Right lobe of liver (tissue), 6 donors: ENCODE measurements at regions not wholly inside any gene's neighbourhood (a gene's known extent, or its start where the extent isn't known, plus 50 kb on each side); places are given as distances from the start of the nearest gene placed in this dataset.

Source experiments
- ATAC-seq, 4 donors: fragments of 200-7000 bp; cut with Tn5 transposase; one replicate each; pipeline ENCODE4 v1.9.1; 2020; ENCODE audit warnings: mild to moderate bottlenecking in 4 of 4, moderate library complexity in 4 of 4
- DNase-seq, 3 donors: peaks; one replicate each; pipeline ENCODE4 v3.0.0-alpha.2; 2020
- H3K27ac ChIP-seq, 3 donors: fragments of 200-600 bp; one replicate each; pipeline ENCODE4 v1.8.0; 2022
- H3K27me3 ChIP-seq, 2 donors: fragments of 200-600 bp; one replicate each; pipeline ENCODE4 v1.8.0; 2022
- H3K36me3 ChIP-seq, 4 donors: fragments of 200-600 bp; sonication (generic) in 1 of 4; one replicate each; pipeline versions ENCODE4 v1.5.1 to v1.8.0; 2017 to 2022; ENCODE audit warnings: control low read depth in 1 of 4
- H3K4me1 ChIP-seq, 4 donors: fragments of 200-600 bp; sonication (generic) in 1 of 4; one replicate each; pipeline versions ENCODE4 v1.5.1 to v1.8.0; 2017 to 2022; ENCODE audit warnings: control low read depth in 1 of 4
- H3K4me3 ChIP-seq, 3 donors: fragments of 200-600 bp; one replicate each; pipeline ENCODE4 v1.8.0; 2022
- H3K9me3 ChIP-seq, 4 donors: fragments of 200-600 bp; sonication (generic) in 1 of 4; one replicate each; pipeline versions ENCODE4 v1.5.1 to v1.8.0; 2017 to 2022; ENCODE audit warnings: control low read depth in 1 of 4
- CTCF ChIP-seq, 4 donors: fragments of 200-600 bp in 3 of 4; fragments of 450-650 bp in 1 of 4; IDR thresholded peaks; one replicate each; pipeline versions ENCODE4 v1.5.1 to v1.8.0; 2016 to 2022; ENCODE audit warnings: antibody characterized with exemption in 4 of 4, mild to moderate bottlenecking in 2 of 4
- POLR2A ChIP-seq: fragments of 450-650 bp; IDR thresholded peaks from one replicate; pipeline ENCODE4 v1.6.1; 2017; ENCODE audit warnings: antibody characterized with exemption, mild to moderate bottlenecking
- WGBS: methylation state at CpG from one replicate; pipeline ENCODE4 v1.1.6; 2018; ENCODE audit warnings: low coverage, low lambda C conversion rate; ENCODE audit not compliant: insufficient coverage; ENCODE audit errors: missing lambda C conversion rate; 5-methylcytosine and 5-hydroxymethylcytosine counted together
- intact Hi-C, 2 donors: fragments of 100-400 bp; cut with DNase I; formaldehyde crosslinking; loops; one replicate each; pipeline versions ENCODE4 v1.11.2 to v1.14.1; 2022
- donor health status: DM: no; HTN: yes; CAD: no.
- donor health status: DM: no; HTN: no; CAD: no.
- donor health status: DM: no; HTN: no; CAD: no.
- donor health status: DM: no; HTN: yes; CAD: no.
- donor health status: DM: no; HTN: yes; CAD: no.

DNA sequence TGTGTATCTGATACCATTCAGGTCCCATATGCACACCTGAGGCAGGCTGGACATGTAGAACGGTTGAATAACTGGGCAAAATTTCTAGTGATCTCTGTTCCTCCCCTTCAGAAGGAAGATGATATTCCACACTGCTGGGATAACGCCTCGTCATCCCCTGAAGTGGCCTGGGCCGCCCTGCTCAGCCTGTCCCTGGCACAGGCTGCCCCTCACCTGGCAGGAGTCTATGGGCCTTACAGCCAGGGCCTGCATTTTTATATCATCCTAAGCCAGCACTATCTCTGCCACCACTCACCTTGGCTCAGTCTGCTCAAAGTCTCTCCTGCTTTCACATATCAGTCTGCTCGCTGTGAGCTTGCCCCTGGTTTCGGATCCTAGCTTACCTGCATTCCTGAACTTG, 209.2 kb downstream of the CSNK2A3 start:
- ATAC-seq (no peak), DNase-seq (no peak)
- no peak for TF ChIP-seq CTCF (IDR thresholded peaks at IDR 0.05)
- no peak for TF ChIP-seq POLR2A
- H3K27ac ChIP-seq = no peak overlapping the region
- H3K27me3 ChIP-seq = no peaks in the 10 kb centered on the region
- WGBS = 81% methylated on average over 6 of the region's 6 CpGs
- intact Hi-C loops = no loop called here
- H3K9me3 ChIP-seq = no peaks in the 10 kb centered on the region
- peaks cover 0 to 29% (median 0%) of the 10 kb centered on the region in 4 donors for H3K4me1 ChIP-seq
- H3K4me3 ChIP-seq = no peak overlapping the region
- H3K36me3 ChIP-seq = no peaks in the 10 kb centered on the region

GRCh38 chr11:11142430-11142829, 210.6 kb downstream of the CSNK2A3 start:
- TF ChIP-seq POLR2A (no peak), CTCF (IDR thresholded peaks at IDR 0.05) (no peak)
- H3K4me3 ChIP-seq = no peak overlapping the region
- peak in 1 of 4 donors; percentile 8 for ATAC-seq
- peaks cover 0 to 24% (median 0%) of the 10 kb centered on the region in 4 donors for H3K4me1 ChIP-seq
- no peak overlapping the region for H3K27ac ChIP-seq
- DNase-seq = no peak
- intact Hi-C loops = no loop called here
- no peaks in the 10 kb centered on the region for H3K27me3 ChIP-seq
- H3K36me3 ChIP-seq = no peaks in the 10 kb centered on the region
- 66% methylated on average over 2 of the region's 4 CpGs for WGBS
- no peaks in the 10 kb centered on the region for H3K9me3 ChIP-seq

GRCh38 chr11:11141065-11141464, 212.0 kb downstream of the CSNK2A3 start:
- intact Hi-C loops = no loop called here
- DNase-seq (no peak), ATAC-seq (no peak)
- no peaks in the 10 kb centered on the region for H3K9me3 ChIP-seq
- H3K27me3 ChIP-seq = no peaks in the 10 kb centered on the region
- H3K36me3 ChIP-seq = no peaks in the 10 kb centered on the region
- H3K4me3 ChIP-seq = no peak overlapping the region
- no peak for TF ChIP-seq CTCF (IDR thresholded peaks at IDR 0.05)
- TF ChIP-seq POLR2A = no peak
- whole genome bisulfite sequencing = 40% methylated on average over 1 of the region's 1 CpG
- H3K27ac ChIP-seq = no peak overlapping the region
- H3K4me1 ChIP-seq = peaks cover 0 to 30% (median 0%) of the 10 kb centered on the region in 4 donors

DNA sequence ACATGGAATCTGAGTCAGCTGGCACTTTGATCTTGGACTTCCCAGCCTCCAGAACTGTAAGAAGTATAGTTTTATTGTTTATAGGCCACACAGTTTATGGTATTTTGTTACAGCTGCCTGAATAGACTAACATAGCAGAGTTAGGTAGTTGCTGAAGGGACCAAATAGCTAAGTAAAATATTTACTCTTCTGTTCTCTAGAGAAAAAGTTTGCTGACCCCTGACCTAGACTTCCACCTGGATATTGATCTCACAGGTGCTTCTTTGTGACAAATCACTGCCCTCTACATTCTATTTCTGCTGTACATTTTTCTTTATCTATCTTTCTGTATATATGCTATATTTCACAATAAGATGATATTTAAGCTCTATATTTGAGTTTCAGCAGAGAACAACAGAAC, 212.5 kb downstream of the CSNK2A3 start:
- DNase-seq (no peak), ATAC-seq (peak; percentile 70 to 75 (median 72))
- Histone ChIP-seq H3K4me3 (no peak overlapping the region), H3K27me3 (no peaks in the 10 kb centered on the region), H3K27ac (peak overlapping the region in 1 of 3 donors; percentile 17), H3K4me1 (peaks cover 0 to 32% (median 0%) of the 10 kb centered on the region in 4 donors), H3K9me3 (no peaks in the 10 kb centered on the region), H3K36me3 (no peaks in the 10 kb centered on the region)
- intact Hi-C loops = no loop called here
- TF ChIP-seq CTCF (IDR thresholded peaks at IDR 0.05) (no peak), POLR2A (no peak)

DNA sequence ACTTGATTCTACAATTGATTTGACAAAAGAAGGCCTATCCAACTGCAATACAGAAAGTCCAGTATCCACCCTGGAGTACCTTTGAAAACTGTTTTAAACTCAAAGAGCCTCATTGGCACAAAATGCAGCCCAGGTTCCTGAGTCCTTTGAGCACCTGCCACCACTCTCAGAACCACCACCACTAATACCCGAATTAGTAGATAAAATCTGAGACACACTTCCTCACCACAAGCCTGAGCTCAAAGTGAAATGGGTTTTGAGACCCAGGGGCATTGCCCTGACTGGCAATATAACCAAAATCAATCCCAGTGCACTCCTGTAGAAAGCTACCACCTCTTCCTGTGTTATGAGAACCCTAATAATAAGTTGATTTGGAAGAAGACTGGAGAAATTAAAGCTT, 215.7 kb downstream of the CSNK2A3 start:
- WGBS = 60% methylated on average over 1 of the region's 1 CpG
- Histone ChIP-seq H3K9me3 (no peaks in the 10 kb centered on the region), H3K4me1 (peaks cover 0 to 22% (median 0%) of the 10 kb centered on the region in 4 donors), H3K4me3 (no peak overlapping the region), H3K36me3 (no peaks in the 10 kb centered on the region), H3K27me3 (no peaks in the 10 kb centered on the region), H3K27ac (no peak overlapping the region)
- DNase-seq (no peak), ATAC-seq (no peak)
- intact Hi-C loops = no loop called here
- no peak for TF ChIP-seq POLR2A
- no peak for TF ChIP-seq CTCF (IDR thresholded peaks at IDR 0.05)
